HG03565 (cell line): ENCODE measurements at regions not wholly inside any gene's neighbourhood (a gene's known extent, or its start where the extent isn't known, plus 50 kb on each side); places are given as distances from the start of the nearest gene placed in this dataset.

Experiments used
- ATAC-seq: cut with Tn5 transposase; IDR thresholded peaks from one replicate; pipeline ENCODE4 v1.9.1; 2021; ENCODE audit warnings: mild to moderate bottlenecking, moderate library complexity; ENCODE audit not compliant: unreplicated experiment

GRCh38 chr14:82112210-82112839, 578.7 kb upstream of the SEL1L start:
- ATAC-seq, result no peak

- ATAC-seq, result no peak
Measured at GRCh38 chr14:82113007-82113406, 579.4 kb upstream of the SEL1L start.

- no peak for ATAC-seq
Measured at GRCh38 chr14:82113710-82114109, 580.1 kb upstream of the SEL1L start.

- ATAC-seq, result no peak
Measured at GRCh38 chr14:82116721-82117120, 583.1 kb upstream of the SEL1L start.

- ATAC-seq, result no peak
Measured at GRCh38 chr14:82122655-82123054, 589.0 kb upstream of the SEL1L start.

GRCh38 chr14:82124511-82124910, 590.9 kb upstream of the SEL1L start:
- ATAC-seq, result no peak

GRCh38 chr14:82126006-82126405, 592.4 kb upstream of the SEL1L start:
- ATAC-seq, result no peak

GRCh38 chr14:82134411-82134810, 600.8 kb upstream of the SEL1L start:
- ATAC-seq, result no peak

GRCh38 chr14:82138431-82138830, 604.8 kb upstream of the SEL1L start:
- ATAC-seq, result no peak

GRCh38 chr14:82146846-82147245, 613.2 kb upstream of the SEL1L start:
- no peak for ATAC-seq

GRCh38 chr14:82153689-82154088, 620.0 kb upstream of the SEL1L start:
- no peak for ATAC-seq

GRCh38 chr14:82159624-82160023, 626.0 kb upstream of the SEL1L start:
- no peak for ATAC-seq

- no peak for ATAC-seq
Measured at GRCh38 chr14:82180139-82180538, 646.5 kb upstream of the SEL1L start.

GRCh38 chr14:82182646-82183045, 649.0 kb upstream of the SEL1L start:
- no peak for ATAC-seq

GRCh38 chr14:82190742-82191141, 657.1 kb upstream of the SEL1L start:
- no peak for ATAC-seq

- ATAC-seq, result no peak
Measured at GRCh38 chr14:82192387-82192786, 658.7 kb upstream of the SEL1L start.

- no peak for ATAC-seq
Measured at GRCh38 chr14:82223276-82223675, 689.6 kb upstream of the SEL1L start.

GRCh38 chr14:82224610-82225009, 691.0 kb upstream of the SEL1L start:
- ATAC-seq, result no peak

- no peak for ATAC-seq
Measured at GRCh38 chr14:82230748-82231147, 697.1 kb upstream of the SEL1L start.

- no peak for ATAC-seq
Measured at GRCh38 chr14:82238649-82239048, 705.0 kb upstream of the SEL1L start.

- no peak for ATAC-seq
Measured at GRCh38 chr14:82239223-82239622, 705.6 kb upstream of the SEL1L start.

GRCh38 chr14:82244791-82245190, 711.1 kb upstream of the SEL1L start:
- no peak for ATAC-seq

GRCh38 chr14:82251494-82251893, 717.8 kb upstream of the SEL1L start:
- ATAC-seq, result no peak
